GM12872 (cell line): ENCODE measurements at regions not wholly inside any gene's neighbourhood (a gene's known extent, or its start where the extent isn't known, plus 50 kb on each side); places are given as distances from the start of the nearest gene placed in this dataset.

Experiments used
- TF ChIP-seq, protein P1 (sequence below): IDR thresholded peaks from 3 replicates; pipeline ENCODE4 v1.5.1; 2011; ENCODE audit warnings: low read depth, mild to moderate bottlenecking, low read length, moderate library complexity; ENCODE audit not compliant: insufficient read depth

DNA sequence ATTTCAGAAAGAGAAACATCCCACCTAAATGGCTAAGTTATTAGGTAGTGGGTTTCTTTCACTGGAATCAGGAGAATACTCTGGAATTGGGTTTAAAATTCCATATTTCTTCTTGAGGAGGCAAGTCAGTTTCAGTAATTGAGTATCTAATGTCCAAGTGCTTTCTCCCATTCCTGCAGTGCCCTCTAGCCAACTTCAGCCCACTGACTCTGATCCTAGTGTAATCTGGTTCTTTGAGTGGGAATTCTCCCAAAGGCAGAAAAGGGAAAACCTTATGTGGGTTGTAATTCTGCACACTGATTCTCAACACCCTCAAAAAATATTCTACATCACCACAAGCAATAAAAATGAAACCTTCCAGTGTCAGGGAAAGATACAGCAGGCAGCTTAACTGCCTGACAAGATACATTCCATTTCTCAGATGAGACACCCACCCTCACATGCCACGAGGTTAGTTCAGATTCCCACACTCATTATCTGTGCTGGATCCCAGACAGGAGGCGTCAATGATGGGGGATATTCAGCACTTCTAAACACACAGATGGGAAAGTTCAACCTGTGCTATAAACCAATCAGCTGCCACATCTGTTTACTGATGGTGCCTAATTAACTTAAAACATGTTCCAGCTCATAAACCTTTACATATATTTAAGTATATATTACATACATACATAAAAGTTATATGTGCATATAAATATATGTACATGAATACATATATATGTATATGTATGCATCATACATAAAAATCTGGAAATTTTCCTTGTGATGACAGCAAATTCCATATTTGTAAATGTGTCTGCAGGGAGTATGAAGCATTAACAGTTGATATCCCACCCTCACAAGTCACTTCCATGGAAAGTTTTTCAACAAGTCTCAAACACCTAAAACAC, 833.4 kb upstream of the AMELY start:
- TF ChIP-seq, protein P1, sequence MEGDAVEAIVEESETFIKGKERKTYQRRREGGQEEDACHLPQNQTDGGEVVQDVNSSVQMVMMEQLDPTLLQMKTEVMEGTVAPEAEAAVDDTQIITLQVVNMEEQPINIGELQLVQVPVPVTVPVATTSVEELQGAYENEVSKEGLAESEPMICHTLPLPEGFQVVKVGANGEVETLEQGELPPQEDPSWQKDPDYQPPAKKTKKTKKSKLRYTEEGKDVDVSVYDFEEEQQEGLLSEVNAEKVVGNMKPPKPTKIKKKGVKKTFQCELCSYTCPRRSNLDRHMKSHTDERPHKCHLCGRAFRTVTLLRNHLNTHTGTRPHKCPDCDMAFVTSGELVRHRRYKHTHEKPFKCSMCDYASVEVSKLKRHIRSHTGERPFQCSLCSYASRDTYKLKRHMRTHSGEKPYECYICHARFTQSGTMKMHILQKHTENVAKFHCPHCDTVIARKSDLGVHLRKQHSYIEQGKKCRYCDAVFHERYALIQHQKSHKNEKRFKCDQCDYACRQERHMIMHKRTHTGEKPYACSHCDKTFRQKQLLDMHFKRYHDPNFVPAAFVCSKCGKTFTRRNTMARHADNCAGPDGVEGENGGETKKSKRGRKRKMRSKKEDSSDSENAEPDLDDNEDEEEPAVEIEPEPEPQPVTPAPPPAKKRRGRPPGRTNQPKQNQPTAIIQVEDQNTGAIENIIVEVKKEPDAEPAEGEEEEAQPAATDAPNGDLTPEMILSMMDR, result no peak

DNA sequence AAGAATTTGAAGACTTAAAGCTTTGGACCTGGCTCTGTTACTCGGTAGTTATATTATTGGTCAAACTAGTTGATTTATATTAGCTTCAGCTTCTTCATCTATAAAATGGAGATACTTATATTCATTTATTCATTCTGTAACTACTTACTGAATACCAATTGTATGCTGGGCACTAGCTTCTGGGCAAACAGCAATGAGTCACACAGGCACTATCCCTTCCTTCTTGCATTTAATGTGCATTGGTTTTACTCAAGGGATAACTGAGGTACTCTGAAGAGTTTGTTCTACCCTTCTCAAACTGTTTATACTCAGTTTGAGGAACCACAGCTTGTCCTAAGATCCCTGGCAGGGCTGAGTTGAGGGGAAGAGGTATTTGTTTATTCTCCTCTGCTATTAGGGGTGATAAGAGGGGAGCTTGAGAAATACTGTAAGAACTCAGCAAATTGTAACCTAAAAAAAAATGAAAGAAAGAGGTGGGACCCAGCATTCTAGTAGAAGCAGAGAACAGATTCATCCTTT, 825.4 kb upstream of the AMELY start:
- TF ChIP-seq, protein P1, result no peak

DNA sequence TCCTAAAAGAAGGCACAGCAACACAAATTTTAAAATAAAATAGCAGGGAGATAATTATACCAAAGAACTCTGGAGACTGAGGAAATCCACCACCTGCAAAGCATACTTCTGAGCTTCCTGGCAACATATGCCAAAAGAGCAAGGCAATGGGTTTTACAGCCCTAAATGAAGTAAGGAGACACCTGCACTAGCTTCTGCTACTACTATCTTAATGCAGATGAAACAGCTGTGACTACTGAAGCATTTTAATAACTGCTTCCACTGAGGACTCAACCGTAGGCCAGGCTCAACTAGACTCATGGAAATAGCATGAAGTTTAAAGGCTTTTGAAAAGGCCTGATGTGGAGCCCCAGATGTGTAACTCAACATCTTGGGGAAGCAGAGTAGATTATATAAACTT, 820.1 kb upstream of the AMELY start:
- TF ChIP-seq, protein P1, result no peak

DNA sequence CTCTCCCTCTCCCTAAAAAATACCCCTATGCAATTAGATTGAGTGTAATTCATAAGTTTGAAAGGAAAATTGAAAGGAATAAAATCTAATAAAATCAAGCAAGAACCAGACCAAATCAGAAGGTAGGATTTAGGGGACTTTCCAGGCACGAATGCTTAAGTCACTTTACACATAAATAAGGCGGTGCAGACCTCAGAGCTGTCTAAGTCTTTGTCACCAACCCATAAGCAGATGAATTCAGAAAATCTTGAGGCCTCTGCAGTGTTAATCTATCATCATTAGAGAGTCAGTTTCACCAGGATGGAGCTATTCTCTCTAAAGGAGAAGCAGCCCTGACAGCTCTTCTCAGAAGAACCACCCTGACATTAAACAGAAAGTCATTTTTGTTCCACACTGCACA, 819.1 kb upstream of the AMELY start:
- TF ChIP-seq, protein P1, result no peak

DNA sequence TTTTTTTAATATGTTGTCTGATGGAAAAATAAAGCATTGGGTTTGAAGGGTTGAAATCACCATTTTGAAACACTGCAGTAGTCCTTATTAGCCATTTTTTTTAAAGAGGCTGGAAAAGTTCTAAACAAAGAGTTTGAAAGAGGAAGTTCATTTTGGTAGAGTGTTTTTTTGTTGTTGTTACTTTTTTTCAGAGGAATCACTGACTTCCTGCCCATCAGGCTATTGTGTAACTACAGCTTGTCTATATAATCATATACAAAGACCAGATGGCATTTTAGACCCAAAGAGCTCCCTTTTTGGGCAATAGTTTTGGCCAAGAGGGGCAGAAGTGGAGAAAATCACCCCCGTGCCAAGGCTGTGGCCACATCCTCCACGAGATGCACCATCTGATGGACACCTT, 818.5 kb upstream of the AMELY start:
- TF ChIP-seq, protein P1, result no peak

DNA sequence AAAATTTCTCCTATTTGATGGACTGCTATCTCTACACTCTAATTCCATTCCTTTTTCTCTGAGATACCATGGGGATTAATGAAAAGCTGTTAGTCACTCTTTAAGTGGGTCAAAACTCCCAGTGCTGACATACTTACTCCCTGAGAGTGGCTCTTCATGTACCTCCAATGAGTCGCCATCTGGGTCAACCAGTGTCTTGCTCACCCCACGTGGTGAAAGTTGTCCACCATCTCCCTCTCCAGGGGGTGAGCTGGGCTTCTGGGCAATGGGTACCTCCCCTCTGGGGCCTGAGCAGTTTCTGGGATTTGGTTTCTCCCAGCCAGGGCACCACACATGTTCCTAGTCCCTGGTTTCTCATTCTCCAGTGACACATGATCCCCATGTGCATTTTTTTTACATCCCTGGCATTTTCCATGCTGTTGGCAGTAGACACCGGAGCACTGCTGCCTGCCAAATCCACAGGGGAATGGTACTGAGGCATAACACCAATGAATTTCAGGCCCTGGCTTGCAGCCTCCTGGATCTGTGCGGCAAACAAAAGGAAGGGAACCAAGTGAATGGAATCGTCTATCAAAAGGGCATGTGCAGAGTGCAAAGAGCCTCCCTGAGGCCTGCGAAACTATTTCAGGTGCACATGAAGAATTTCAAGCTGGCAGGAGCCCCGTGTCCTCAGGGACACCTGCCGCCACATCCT, 817.9 kb upstream of the AMELY start:
- TF ChIP-seq, protein P1, result no peak

DNA sequence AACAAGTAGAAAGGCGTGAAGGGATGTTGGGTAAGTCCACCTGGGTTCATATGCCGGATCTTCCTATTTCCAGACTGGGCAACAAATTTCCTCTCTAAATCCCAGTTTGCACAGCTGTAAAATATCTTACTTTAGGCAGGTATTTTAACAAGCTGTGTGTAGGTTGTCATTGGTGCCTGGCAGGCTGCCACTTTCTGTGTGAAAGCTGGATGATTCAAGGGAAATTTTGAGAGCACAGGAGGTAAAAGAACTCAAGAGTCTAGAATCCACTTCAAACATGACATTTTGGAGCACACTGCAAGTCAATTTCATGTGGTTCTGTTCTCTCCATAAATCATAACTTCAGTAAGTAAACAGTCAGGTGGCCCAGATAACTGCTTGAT, 817.4 kb upstream of the AMELY start:
- TF ChIP-seq, protein P1, result no peak
